Tibial nerve (tissue), 4 donors: ENCODE measurements at regions not wholly inside any gene's neighbourhood (a gene's known extent, or its start where the extent isn't known, plus 50 kb on each side); places are given as distances from the start of the nearest gene placed in this dataset.

ENCODE experiments used
- DNase-seq, 2 donors: peaks; one replicate each; pipeline ENCODE4 v3.0.0-alpha.2; 2019; ENCODE audit warnings: low spot score in 2 of 2
- H3K27ac ChIP-seq, 4 donors: fragments of 200-600 bp; sonication (generic) in 3 of 4; one replicate each; pipeline ENCODE4 v1.5.1; 2017 to 2019; ENCODE audit warnings: mild to moderate bottlenecking in 1 of 4
- H3K27me3 ChIP-seq, 2 donors: fragments of 200-600 bp; sonication (generic) in 1 of 2; one replicate each; pipeline versions ENCODE4 v1.5.1 to v1.6.0; 2017 to 2019
- H3K36me3 ChIP-seq, 3 donors: fragments of 200-600 bp; sonication (generic); one replicate each; pipeline ENCODE4 v1.5.1; 2018 to 2019
- H3K4me1 ChIP-seq, 4 donors: fragments of 200-600 bp; sonication (generic) in 3 of 4; one replicate each; pipeline ENCODE4 v1.5.1; 2017 to 2019
- H3K4me3 ChIP-seq, 4 donors: fragments of 200-600 bp; sonication (generic) in 3 of 4; one replicate each; pipeline ENCODE4 v1.5.1; 2017 to 2019; ENCODE audit warnings: mild to moderate bottlenecking in 1 of 4, moderate library complexity in 1 of 4
- H3K9me3 ChIP-seq, 4 donors: fragments of 200-600 bp; sonication (generic) in 3 of 4; one replicate each; pipeline ENCODE4 v1.5.1; 2017 to 2019
- CTCF ChIP-seq, 5 experiments: fragments of 200-600 bp in 3 of 5; fragments of 450-650 bp in 2 of 5; sonication (generic) in 3 of 5; IDR thresholded peaks; one replicate each; pipeline ENCODE4 v1.5.1; 2016 to 2019; ENCODE audit warnings: antibody characterized with exemption in 5 of 5, mild to moderate bottlenecking in 3 of 5, moderate library complexity in 2 of 5
- EP300 ChIP-seq, 2 donors: sonication (generic); formaldehyde crosslinking; IDR thresholded peaks; one replicate each; pipeline ENCODE4 v1.6.1; 2017; ENCODE audit warnings: antibody characterized with exemption in 2 of 2, mild to moderate bottlenecking in 1 of 2
- POLR2A ChIP-seq, 2 donors: fragments of 450-650 bp; IDR thresholded peaks; one replicate each; pipeline ENCODE4 v1.6.1; 2017; ENCODE audit warnings: antibody characterized with exemption in 2 of 2, mild to moderate bottlenecking in 2 of 2, moderate library complexity in 2 of 2
- WGBS, 2 donors: methylation state at CpG; one replicate each; pipeline ENCODE4 v1.1.5; 2018; 5-methylcytosine and 5-hydroxymethylcytosine counted together

- H3K4me1 ChIP-seq, result no peaks in the 10 kb centered on the region
- no peak overlapping the region for H3K4me3 ChIP-seq
- H3K27me3 ChIP-seq, result no peaks in the 10 kb centered on the region
- no peak overlapping the region for H3K27ac ChIP-seq
- WGBS, 2 donors, result 92 to 95% methylated on average over 2 of the region's 2 CpGs
- no peak for DNase-seq
- TF ChIP-seq EP300 (IDR thresholded peaks at IDR 0.05) (no peak), POLR2A (IDR thresholded peaks at IDR 0.05) (no peak), CTCF (IDR thresholded peaks at IDR 0.05) (no peak)
- H3K9me3 ChIP-seq, result no peaks in the 10 kb centered on the region
- no peaks in the 10 kb centered on the region for H3K36me3 ChIP-seq
These were observed 428.7 kb downstream of the NDFIP2 start for GRCh38 chr13:79909644-79910043.

GRCh38 chr13:79908381-79908780 is 427.4 kb downstream of the NDFIP2 start:
- DNase-seq, result no peak
- no peaks in the 10 kb centered on the region for H3K27me3 ChIP-seq
- no peak overlapping the region for H3K27ac ChIP-seq
- TF ChIP-seq CTCF (IDR thresholded peaks at IDR 0.05) (no peak), EP300 (IDR thresholded peaks at IDR 0.05) (no peak), POLR2A (IDR thresholded peaks at IDR 0.05) (no peak)
- H3K4me3 ChIP-seq, result no peak overlapping the region
- no peaks in the 10 kb centered on the region for H3K4me1 ChIP-seq
- WGBS, 2 donors, result 78 to 83% methylated on average over 3 of the region's 3 CpGs
- no peaks in the 10 kb centered on the region for H3K36me3 ChIP-seq
- no peaks in the 10 kb centered on the region for H3K9me3 ChIP-seq

- WGBS, 2 donors, result 86 to 93% methylated on average over 1 of the region's 1 CpG
- H3K27me3 ChIP-seq, result no peaks in the 10 kb centered on the region
- TF ChIP-seq POLR2A (IDR thresholded peaks at IDR 0.05), result no peak
- TF ChIP-seq EP300 (IDR thresholded peaks at IDR 0.05), result no peak
- no peak for TF ChIP-seq CTCF (IDR thresholded peaks at IDR 0.05)
- H3K4me3 ChIP-seq, result no peak overlapping the region
- no peaks in the 10 kb centered on the region for H3K4me1 ChIP-seq
- no peaks in the 10 kb centered on the region for H3K36me3 ChIP-seq
- no peaks in the 10 kb centered on the region for H3K9me3 ChIP-seq
- no peak overlapping the region for H3K27ac ChIP-seq
- no peak for DNase-seq
These were observed 426.6 kb downstream of the NDFIP2 start for GRCh38 chr13:79907527-79907926.

GRCh38 chr13:79906345-79906744 is 425.4 kb downstream of the NDFIP2 start:
- H3K27ac ChIP-seq, result no peak overlapping the region
- no peak for DNase-seq
- no peaks in the 10 kb centered on the region for H3K36me3 ChIP-seq
- WGBS, 2 donors, result 75 to 80% methylated on average over 3 of the region's 3 CpGs
- no peak overlapping the region for H3K4me3 ChIP-seq
- peaks cover 0 to 2% (median 0%) of the 10 kb centered on the region in 4 donors for H3K4me1 ChIP-seq
- H3K9me3 ChIP-seq, result no peaks in the 10 kb centered on the region
- TF ChIP-seq CTCF (IDR thresholded peaks at IDR 0.05), result no peak
- TF ChIP-seq POLR2A (IDR thresholded peaks at IDR 0.05), result no peak
- TF ChIP-seq EP300 (IDR thresholded peaks at IDR 0.05), result no peak
- no peaks in the 10 kb centered on the region for H3K27me3 ChIP-seq

GRCh38 chr13:79905018-79905417 is 424.1 kb downstream of the NDFIP2 start:
- WGBS, 2 donors, result 59 to 75% methylated on average over 2 of the region's 2 CpGs

More at GRCh38 chr13:79905018-79905417, 424.1 kb downstream of the NDFIP2 start:
- Histone ChIP-seq H3K27ac (no peak overlapping the region), H3K4me1 (peaks cover 0 to 5% (median 0%) of the 10 kb centered on the region in 4 donors), H3K36me3 (no peaks in the 10 kb centered on the region), H3K27me3 (no peaks in the 10 kb centered on the region), H3K9me3 (no peaks in the 10 kb centered on the region), H3K4me3 (no peak overlapping the region)
- DNase-seq, result no peak
- TF ChIP-seq POLR2A (IDR thresholded peaks at IDR 0.05) (no peak), CTCF (IDR thresholded peaks at IDR 0.05) (no peak), EP300 (IDR thresholded peaks at IDR 0.05) (no peak)
